ENCODE measurements at regions not wholly inside any gene's neighbourhood (a gene's known extent, or its start where the extent isn't known, plus 50 kb on each side); places are given as distances from the start of the nearest gene placed in this dataset.

GRCh38 chr10:55750458-55750857, 610.6 kb downstream of the ZWINT start:
- H3K4me1 ChIP-seq (ENCODE audit: insufficient read depth, low read length), result no peaks in the 10 kb centered on the region

GRCh38 chr10:55747244-55747643, 613.8 kb downstream of the ZWINT start:
- Mint-ChIP-seq H3K9me3 (ENCODE audit: unreplicated experiment) (no peaks in the 10 kb centered on the region), H3K27ac (ENCODE audit: unreplicated experiment) (no peak overlapping the region), H3K36me3 (ENCODE audit: low read depth, unreplicated experiment) (no peaks in the 10 kb centered on the region), H3K27me3 (ENCODE audit: low read depth, unreplicated experiment) (no peaks in the 10 kb centered on the region), H3K4me1 (ENCODE audit: low read depth, unreplicated experiment) (no peaks in the 10 kb centered on the region), H3K4me3 (ENCODE audit: unreplicated experiment) (no peak overlapping the region)
- no peak for DNase-seq (ENCODE audit: low read depth)
- Histone ChIP-seq H3K27ac (ENCODE audit: low read depth, low read length) (no peak overlapping the region), H3K4me3 (ENCODE audit: insufficient read depth, low read depth, low read length) (no peak overlapping the region), H3K9ac (ENCODE audit: low read length) (no peak overlapping the region), H3K27me3 (ENCODE audit: insufficient read depth, low read length) (no peaks in the 10 kb centered on the region), H3K4me2 (ENCODE audit: low read length) (no peak overlapping the region), H3K9me3 (ENCODE audit: insufficient read depth, low read depth, low read length) (no peaks in the 10 kb centered on the region), H3K36me3 (ENCODE audit: insufficient read depth, low read length) (no peaks in the 10 kb centered on the region), H3K4me1 (ENCODE audit: insufficient read depth, low read length) (no peaks in the 10 kb centered on the region), H4K20me1 (ENCODE audit: insufficient read depth, low read length) (no peaks in the 10 kb centered on the region), H3K79me2 (ENCODE audit: insufficient read depth, low read length) (no peaks in the 10 kb centered on the region), H2AFZ (ENCODE audit: low read depth, low read length) (no peak overlapping the region)
- no peak for TF ChIP-seq CTCF (IDR thresholded peaks at IDR 0.05; ENCODE audit: insufficient read depth, low read depth, low read length)
- no peak for TF ChIP-seq EZH2 (IDR thresholded peaks at IDR 0.05; ENCODE audit: insufficient read depth, low read length)
- no peak for FAIRE-seq

More at GRCh38 chr10:55750458-55750857, 610.6 kb downstream of the ZWINT start:
- Mint-ChIP-seq H3K27ac (ENCODE audit: unreplicated experiment) (no peak overlapping the region), H3K36me3 (ENCODE audit: low read depth, unreplicated experiment) (no peaks in the 10 kb centered on the region), H3K4me1 (ENCODE audit: low read depth, unreplicated experiment) (no peaks in the 10 kb centered on the region), H3K9me3 (ENCODE audit: unreplicated experiment) (no peaks in the 10 kb centered on the region), H3K27me3 (ENCODE audit: low read depth, unreplicated experiment) (no peaks in the 10 kb centered on the region), H3K4me3 (ENCODE audit: unreplicated experiment) (no peak overlapping the region)
- Histone ChIP-seq H3K27ac (ENCODE audit: low read depth, low read length) (no peak overlapping the region), H3K27me3 (ENCODE audit: insufficient read depth, low read length) (no peaks in the 10 kb centered on the region), H2AFZ (ENCODE audit: low read depth, low read length) (no peak overlapping the region), H3K79me2 (ENCODE audit: insufficient read depth, low read length) (no peaks in the 10 kb centered on the region), H4K20me1 (ENCODE audit: insufficient read depth, low read length) (no peaks in the 10 kb centered on the region), H3K4me3 (ENCODE audit: insufficient read depth, low read depth, low read length) (no peak overlapping the region), H3K9ac (ENCODE audit: low read length) (no peak overlapping the region), H3K4me2 (ENCODE audit: low read length) (no peak overlapping the region), H3K36me3 (ENCODE audit: insufficient read depth, low read length) (no peaks in the 10 kb centered on the region), H3K9me3 (ENCODE audit: insufficient read depth, low read depth, low read length) (no peaks in the 10 kb centered on the region)
- FAIRE-seq, result peak; percentile 37
- no peak for DNase-seq (ENCODE audit: low read depth)
- TF ChIP-seq EZH2 (IDR thresholded peaks at IDR 0.05; ENCODE audit: insufficient read depth, low read length) (no peak), CTCF (IDR thresholded peaks at IDR 0.05; ENCODE audit: insufficient read depth, low read depth, low read length) (no peak)

- no peaks in the 10 kb centered on the region for H3K4me1 ChIP-seq (ENCODE audit: insufficient read depth, low read length)
- H3K27me3 ChIP-seq (ENCODE audit: insufficient read depth, low read length), result no peaks in the 10 kb centered on the region
- Mint-ChIP-seq H3K4me1 (ENCODE audit: low read depth, unreplicated experiment) (no peaks in the 10 kb centered on the region), H3K9me3 (ENCODE audit: unreplicated experiment) (no peaks in the 10 kb centered on the region), H3K27me3 (ENCODE audit: low read depth, unreplicated experiment) (no peaks in the 10 kb centered on the region), H3K27ac (ENCODE audit: unreplicated experiment) (no peak overlapping the region), H3K36me3 (ENCODE audit: low read depth, unreplicated experiment) (no peaks in the 10 kb centered on the region), H3K4me3 (ENCODE audit: unreplicated experiment) (no peak overlapping the region)
- TF ChIP-seq EZH2 (IDR thresholded peaks at IDR 0.05; ENCODE audit: insufficient read depth, low read length) (no peak), CTCF (IDR thresholded peaks at IDR 0.05; ENCODE audit: insufficient read depth, low read depth, low read length) (no peak)
- no peaks in the 10 kb centered on the region for H3K79me2 ChIP-seq (ENCODE audit: insufficient read depth, low read length)
- H3K36me3 ChIP-seq (ENCODE audit: insufficient read depth, low read length), result no peaks in the 10 kb centered on the region
- H3K4me3 ChIP-seq (ENCODE audit: insufficient read depth, low read depth, low read length), result no peak overlapping the region
- no peak overlapping the region for H2AFZ ChIP-seq (ENCODE audit: low read depth, low read length)
- no peak overlapping the region for H3K27ac ChIP-seq (ENCODE audit: low read depth, low read length)
- no peak for FAIRE-seq
- H4K20me1 ChIP-seq (ENCODE audit: insufficient read depth, low read length), result no peaks in the 10 kb centered on the region
- no peaks in the 10 kb centered on the region for H3K9me3 ChIP-seq (ENCODE audit: insufficient read depth, low read depth, low read length)
- no peak for DNase-seq (ENCODE audit: low read depth)
- H3K4me2 ChIP-seq (ENCODE audit: low read length), result no peak overlapping the region
- H3K9ac ChIP-seq (ENCODE audit: low read length), result no peak overlapping the region
These were observed 615.1 kb downstream of the ZWINT start for GRCh38 chr10:55746002-55746401.

All from astrocyte (in vitro differentiated cells and primary cell).